HPDE6-E6E7 (cell line): ENCODE measurements at regions not wholly inside any gene's neighbourhood (a gene's known extent, or its start where the extent isn't known, plus 50 kb on each side); places are given as distances from the start of the nearest gene placed in this dataset.
A peak's percentile ranks its signal among the peaks of the same experiment; 100 is the strongest.
"Not testable (repeated sequence)": the region's sequence is repeated elsewhere in the genome, so short reads cannot be mapped to it uniquely, and the experiment has no call there.

Experiments
- DNase-seq: peaks from one replicate; pipeline ENCODE4 v3.0.0; 2011; ENCODE audit warnings: missing footprints; ENCODE audit errors: extremely low spot score

DNA sequence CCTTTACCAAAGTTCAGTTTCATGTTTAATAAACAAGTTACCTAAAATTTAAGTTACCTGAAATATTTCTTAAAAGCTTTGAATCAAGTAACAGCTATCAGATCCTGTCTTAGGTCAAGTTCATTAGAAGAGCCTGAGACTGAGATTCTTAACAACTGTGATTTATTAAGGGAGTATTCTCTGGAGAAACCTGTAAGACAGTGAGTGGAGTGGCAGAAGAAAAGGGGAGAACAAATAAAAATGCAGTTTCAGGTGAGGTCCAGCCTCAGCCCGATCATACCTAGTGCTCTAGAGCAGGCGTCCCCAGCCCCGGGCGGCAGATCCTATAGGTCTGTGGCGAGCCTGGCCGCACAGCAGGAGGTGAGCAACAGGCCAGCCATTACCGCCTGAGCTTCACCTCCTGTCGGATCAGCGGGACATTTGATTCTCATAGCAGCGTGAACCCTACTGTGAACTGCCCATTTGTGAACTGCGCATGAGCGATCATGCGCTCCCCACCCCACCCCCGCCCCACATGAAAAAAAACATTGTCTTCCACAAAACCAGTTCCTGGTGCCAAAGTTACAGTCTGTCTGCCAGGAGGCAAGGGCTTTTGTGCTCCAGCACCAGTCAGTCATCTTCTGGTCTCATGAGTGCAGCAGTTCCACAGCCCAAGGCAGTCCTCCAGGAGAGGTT is 59.2 kb upstream of the ADGRB3 start:
- DNase-seq, result no peak

DNA sequence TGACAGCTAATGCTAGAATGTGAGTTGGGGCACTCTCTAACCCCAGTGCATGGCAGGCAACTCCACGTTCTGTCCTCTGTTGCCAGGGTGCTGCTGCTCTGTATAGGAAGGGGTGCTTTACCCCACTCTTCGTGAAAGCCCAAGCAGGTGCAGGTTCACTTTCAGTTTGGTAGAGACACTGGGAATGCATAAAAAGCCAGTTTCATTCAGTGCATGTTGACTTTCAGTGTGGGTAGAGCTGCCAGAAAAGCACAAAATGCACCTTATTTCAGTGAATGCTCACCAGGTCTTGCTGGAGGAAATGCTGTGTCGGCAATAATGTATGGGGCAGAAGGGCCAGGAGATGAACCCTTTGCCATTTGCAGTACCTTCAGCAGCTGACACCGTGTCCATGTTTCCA is 62.1 kb upstream of the ADGRB3 start:
- DNase-seq, result no peak

DNA sequence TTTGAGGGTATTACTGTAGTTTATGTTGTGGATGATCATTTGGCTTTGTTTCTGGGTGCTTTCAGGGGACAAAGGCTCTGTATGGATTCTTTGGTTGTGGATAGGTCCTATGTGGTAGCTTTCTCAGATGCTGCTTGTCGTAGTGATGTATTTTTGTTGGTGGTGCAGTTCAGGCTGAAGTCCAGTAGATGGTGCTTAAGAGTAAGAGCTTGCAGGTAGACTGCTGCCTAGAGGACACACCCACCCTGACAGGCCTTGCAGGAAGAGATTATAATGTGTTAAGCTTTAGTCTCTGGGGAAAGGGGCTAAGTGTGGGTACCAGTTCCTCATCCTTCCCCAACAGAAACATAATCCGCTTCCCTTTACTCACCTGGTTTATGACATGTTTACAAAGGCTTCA is 62.6 kb upstream of the ADGRB3 start:
- peak; percentile 52 for DNase-seq

DNA sequence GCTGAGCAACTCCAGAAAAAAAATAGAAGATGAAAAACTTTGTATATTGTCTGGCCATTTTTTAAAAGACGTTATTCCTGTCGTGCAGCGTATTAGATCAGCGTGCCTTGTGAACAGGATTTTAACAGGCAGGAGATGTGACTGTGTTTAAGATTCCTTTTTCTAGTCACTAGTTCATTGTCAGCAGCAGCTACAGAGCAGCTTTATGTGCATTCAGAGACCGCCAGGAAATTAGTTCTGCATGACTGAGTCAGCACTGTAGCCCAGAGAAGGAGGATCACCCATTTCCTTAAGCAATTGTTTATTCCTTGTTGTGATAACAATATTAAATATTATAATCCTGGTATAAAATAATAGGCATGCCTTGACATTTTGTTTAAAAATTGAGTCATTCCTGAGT is 75.4 kb upstream of the ADGRB3 start:
- DNase-seq, result peak; percentile 3

DNA sequence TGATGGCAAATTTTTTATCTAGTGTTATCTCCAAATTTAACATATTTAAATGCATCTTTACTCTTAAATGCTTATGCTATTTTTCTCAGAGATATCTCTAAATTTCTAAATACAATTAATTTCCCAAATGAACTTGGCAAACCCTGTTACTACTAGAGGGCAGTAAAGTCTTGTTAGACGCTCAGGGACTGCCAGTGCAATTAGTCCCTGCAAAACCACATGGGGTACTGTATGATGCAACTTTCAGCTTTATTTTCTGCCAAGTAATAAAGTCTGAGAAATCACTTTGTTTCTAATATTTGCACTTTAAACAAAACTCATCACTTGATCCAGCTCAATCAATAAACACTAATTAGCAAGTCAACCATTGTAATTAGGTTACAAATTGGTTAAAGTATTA is 76.0 kb upstream of the ADGRB3 start:
- no peak for DNase-seq

DNA sequence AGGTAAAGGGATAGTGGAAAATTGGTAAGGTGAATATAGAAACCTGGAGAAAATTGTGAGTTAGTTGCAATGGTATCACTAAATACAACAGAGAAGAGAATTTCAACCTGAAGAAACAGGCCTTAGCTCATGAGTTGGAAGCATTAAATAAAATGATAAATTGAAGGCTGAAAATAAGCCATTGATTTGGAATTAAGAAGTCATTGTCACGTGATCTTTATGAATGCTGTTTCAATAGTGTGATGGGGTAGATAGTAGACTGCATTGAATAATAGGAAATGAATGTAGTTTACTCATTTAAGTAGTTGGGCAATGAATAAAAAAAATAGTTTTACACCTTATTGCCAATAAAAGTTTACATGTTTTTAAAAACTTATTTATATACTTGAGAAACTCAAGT is 88.5 kb upstream of the ADGRB3 start:
- DNase-seq, result no peak

DNA sequence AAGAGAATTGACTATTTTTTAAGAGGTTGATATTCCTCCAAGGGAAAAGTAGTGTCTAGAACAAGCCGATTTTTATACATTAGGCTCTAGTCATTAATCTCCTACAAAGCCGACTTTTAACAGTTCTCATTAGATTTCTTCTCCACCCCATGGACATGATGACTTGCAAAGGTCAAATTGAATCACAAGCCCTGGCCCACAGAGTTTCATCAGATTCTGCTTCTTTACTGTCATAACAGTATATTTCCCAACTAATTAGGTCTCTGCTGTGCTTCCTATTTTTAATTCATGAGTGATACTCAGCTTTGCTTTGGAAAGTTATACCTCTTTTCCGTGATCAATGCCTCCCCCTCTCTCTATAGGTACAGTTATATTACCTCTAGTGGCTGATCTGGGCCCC is 90.6 kb upstream of the ADGRB3 start:
- no peak for DNase-seq

DNA sequence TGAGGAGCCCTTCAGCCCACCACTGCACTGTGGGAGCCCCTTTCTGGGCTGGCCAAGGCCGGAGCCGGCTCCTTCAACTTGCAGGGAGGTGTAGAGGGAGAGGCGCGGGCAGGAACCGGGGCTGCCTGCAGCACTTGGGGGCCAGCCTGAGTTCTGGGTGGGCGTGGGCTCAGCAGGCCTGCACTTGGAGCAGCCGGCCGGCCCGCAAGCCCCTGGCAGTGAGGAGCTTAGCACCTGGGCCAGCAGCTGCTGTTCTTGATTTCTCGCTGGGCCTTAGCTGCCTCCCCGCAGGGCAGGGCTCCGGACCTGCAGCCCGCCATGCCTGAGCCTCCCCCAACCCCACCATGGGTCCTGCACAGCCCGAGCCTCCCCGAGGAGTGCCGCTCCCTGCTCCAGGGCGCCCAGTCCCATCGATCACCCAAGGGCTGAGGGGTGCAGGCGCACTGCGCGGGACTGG is 101.7 kb upstream of the ADGRB3 start:
- DNase-seq, result no peak

DNA sequence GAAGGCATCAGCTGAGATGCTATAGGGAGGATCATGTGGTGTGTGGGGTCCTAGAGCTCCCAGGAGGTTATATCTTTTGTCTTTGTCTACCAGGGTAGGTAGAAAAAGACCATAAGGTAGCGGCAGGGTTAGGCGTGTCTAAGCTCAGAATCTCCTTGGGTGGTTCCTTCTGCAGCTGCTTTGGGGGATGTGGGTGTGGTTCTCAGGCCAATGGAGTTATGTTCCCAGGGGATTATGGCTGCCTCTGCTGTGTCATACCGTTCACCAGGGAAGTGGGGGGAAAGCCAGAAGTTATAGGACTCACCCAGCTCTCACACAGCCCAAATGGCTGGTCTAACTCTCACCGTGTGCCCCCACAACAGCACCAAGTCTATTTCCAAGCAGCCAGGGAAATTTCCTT is 107.4 kb upstream of the ADGRB3 start:
- no peak for DNase-seq

DNA sequence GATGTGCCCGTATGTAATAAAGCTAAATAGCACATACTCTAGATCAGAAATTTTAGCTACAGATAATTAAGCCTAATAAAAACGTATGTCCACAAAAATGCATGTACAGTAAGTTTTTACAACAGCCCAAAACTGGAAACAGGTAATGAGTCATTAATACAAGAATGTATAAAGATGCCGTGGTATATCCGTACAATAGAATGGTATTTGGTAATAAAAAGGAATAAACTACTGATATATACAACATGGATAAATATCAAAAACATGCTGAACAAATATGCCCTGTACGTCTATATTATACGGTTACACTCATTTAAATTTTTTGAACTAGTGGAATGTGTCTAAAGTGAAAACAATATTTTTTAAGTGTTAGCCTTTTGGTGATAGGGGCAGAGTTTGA is 128.2 kb upstream of the ADGRB3 start:
- DNase-seq, result no peak

DNA sequence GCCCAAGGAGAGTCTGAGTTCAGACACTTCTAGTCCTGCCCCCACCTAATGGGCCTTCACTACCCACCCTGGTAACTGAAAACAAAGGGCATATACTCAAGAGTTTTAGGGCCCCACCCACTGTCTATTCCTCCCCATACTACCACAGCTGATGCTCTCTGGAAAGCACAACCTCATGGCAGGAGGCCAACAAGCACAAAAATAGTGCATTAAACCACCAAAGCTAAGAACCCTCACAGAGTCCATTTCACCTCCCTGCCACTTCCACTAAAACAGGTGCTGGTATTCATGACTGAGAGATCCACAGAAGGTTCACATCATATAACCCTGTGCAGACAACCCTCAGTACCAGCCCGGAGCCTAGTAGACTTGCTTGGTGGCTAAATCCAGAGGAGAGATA is 132.1 kb upstream of the ADGRB3 start:
- no peak for DNase-seq

DNA sequence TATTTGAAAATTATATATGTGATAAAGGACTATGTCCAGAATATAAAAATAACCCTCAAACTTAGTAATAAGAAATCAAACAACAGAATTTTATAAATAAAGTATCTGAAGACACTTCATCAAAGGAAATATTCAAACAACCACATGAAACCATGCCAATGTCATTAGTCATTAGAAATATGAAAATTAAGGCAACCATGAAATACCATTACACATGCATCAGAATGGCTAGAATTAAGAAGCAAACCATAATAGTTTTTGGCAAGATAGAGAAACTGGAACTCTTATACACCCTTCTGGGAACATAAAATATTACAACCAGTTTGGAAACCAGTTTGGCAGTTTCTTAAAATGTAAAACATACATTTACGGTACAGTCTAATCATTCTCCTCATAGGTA is 137.2 kb upstream of the ADGRB3 start:
- DNase-seq, result no peak

DNA sequence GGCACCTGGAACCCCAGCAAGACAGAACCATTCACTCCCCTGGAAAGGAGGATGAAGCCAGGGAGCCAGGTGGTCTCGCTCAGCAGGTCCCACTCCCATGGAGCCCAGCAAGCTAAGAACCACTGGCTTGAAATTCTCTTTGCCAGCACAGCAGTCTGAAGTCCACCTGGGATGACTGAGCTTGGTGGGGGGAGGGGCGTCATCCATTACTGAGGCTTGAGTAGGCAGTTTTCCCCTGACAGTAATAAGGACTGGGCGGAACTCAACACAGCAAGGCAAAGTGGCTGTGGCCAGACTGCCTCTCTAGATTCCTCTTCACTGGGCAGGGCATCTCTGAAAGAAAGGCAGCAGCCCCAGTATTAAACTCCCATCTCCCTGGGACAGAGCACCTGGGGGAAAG is 140.2 kb upstream of the ADGRB3 start:
- not testable (repeated sequence) for DNase-seq

DNA sequence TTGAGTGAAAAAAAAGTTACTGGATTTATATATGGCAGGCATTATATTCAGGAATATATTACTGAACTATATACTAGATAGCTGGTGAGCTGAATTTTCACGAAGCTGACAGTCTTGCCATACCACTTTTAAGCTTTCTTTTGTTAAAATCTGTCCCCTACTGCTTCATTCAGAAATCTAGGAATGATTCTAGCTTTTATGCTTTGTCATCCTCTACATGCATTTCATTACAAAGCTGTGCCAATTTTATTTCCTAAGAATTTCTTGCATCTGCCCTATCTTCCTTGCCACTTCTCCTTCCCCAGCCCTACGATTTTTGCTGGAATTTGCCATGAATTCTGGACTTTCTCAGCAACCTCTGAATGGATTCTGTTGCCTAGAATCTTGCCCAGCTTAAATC is 158.5 kb upstream of the ADGRB3 start:
- no peak for DNase-seq

DNA sequence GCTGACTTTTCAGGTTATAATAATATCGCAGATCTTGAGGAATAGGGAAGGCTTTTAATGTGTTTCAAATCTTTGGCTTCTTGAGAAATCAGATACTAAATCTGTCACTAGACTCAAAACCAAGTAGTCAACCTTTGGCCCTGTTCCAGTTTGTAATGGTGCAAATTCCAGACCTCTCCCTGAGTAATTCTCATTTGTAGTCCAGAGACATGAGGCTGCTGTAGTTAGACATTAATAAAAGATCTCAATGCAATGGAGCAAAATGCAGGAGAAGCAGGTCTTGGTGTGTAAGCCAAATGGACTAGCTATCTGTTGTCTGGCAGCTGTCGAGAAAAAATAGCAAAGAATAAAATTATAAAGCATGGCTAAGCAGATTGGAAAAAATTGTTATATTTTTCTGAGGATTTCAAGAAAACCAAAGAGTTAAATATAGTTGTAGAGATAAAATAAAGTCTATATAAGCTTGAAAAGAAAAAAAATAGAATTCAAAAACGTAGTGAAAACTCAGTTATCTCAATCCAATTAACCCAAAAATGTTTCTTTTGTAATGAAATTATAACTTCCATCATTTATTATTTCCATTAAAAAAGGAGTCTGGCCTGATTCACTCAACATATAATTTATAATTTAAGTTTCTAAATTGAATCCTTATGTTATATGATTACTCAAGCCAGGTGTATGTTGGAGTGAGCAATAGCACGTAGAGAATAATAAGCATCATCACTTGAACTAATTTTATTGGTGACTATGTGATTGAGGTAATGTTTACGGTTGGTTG is 161.5 kb upstream of the ADGRB3 start:
- DNase-seq, result no peak

DNA sequence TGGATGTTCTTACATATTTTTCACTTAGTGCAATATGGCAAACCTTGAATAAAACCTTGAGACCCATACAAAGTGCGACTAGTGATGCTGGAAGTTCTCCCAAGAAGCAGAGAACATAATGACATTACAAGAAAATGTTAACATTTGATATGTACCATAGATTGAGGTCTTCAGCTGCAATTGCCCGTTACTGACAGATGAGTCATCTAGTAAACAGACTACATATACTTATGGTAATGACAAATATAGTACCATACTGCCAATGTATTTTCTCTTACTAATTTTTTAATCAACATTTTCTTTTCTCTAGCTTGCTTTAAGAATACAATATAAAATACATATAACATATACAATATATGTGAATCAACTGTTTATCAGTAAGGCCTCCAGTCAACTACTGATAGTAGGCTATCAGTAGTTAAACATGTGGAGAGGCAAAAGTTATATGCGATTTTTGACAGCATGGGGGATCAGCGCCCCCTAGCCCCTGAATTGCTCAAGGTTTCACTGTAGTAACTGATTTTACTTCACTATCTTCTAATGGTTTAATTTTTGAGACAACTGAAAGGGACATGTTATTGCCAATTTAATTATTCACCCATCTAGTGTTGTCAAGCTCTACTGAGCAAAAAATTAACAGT is 166.7 kb upstream of the ADGRB3 start:
- DNase-seq, result no peak

DNA sequence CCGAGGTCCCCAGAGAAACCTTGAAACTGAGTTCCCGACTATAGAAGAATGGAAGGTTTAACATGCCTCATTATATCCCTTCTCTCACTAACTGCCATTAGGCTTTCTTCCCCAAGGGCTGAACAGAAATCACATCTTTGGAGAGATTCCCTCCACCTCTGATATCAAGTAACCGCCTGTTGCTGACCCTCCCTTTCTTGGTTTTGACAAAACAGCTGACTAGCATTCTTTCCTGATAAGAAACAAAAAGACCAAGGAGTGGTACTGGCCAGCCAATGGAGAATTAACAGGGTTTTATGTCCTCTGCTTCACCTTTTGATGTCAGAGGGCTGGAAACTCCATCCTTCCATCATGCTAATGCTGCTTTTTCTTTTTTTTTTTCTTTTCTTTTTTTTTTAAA is 176.6 kb upstream of the ADGRB3 start:
- no peak for DNase-seq

DNA sequence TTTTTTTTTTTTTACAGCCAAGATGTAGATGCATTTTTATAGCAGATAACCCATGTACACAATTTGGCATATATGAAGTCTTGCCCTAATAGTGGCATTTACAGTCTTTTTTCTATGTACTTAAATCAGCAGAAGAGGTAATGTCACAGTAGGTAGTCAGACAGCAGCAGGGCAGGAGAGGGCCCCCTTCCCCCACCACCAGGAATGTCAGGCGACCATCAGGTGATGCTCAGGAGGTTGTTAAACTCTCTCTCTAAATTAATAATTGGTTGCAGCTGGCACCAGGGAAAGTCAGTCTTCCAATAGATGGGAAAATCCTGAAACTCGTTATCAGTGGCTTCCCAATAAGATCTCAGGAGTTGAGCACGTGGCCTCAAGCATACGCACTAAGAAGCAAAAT is 188.0 kb upstream of the ADGRB3 start:
- DNase-seq, result no peak

DNA sequence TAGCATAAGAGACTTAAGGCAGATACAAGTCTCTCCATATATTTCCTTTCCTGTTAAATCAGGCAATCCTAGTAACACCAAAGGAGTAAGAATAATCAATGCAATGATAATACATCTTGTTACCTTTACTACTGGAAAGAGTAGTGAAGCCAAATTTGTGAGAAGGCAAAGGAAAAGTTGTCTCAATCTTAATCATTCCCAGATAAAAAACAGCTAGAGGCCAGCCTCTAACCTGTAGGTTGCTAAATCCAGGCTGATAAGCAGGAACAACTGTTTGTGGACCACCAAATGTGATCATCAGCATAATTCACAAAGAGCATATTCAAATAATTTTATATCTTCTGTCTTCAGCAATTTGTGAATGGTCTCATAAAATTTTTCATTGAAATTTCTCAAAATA is 189.2 kb upstream of the ADGRB3 start:
- no peak for DNase-seq

DNA sequence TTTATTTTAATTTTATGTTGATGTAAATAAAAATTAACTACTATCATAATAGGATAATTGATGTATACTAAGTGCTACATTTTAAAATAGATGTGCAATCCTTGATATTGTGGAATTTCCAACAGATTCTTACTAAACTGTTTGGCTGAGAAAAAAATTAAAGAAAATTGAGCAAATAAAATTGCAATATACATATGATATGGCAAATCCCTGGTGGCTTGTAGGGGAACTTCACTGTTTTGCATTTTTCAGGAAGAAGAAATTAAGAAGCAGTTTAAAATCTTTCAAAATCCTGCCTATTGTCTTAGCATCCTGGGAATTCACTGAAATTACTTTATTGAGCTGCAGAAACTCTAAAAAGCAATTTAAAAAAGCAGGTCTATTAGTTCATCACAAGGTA is 191.4 kb upstream of the ADGRB3 start:
- no peak for DNase-seq

DNA sequence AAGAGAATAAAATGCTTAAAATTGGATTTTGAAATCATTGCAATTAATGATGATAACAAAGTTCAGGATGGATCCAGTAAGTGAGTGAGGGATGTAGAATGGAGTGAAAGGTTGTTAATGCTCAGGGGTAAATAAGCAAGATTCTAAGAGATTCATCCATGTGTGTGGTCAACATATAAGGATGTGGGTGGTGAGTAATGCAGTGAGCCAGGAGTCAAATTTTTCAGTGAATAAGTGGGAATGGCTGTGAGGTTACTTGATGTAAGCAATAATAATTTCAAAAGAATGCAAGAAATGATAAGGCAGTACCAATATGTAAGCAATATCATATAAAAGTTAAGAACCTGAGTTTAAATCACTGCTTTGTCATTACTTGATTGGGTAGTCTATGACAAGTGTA is 207.5 kb upstream of the ADGRB3 start:
- DNase-seq, result no peak

DNA sequence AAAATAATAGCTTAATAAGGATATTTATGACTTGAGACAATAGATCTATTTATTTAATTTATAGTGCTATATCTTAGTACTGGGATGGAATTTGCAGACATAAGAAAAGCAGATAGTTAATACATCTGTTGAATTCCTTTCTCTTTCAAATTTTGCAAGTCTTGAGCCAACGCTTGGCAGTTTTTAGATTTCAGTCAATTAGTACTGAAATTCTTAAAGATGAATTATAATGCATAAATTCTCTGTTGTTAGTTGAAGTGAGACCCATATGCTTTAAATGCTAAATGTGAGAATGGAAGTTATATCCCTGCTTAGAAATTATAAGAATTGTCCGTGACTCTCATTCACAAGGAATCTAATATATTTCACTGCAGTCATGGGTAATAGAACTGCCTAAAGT is 225.1 kb upstream of the ADGRB3 start:
- DNase-seq, result no peak

DNA sequence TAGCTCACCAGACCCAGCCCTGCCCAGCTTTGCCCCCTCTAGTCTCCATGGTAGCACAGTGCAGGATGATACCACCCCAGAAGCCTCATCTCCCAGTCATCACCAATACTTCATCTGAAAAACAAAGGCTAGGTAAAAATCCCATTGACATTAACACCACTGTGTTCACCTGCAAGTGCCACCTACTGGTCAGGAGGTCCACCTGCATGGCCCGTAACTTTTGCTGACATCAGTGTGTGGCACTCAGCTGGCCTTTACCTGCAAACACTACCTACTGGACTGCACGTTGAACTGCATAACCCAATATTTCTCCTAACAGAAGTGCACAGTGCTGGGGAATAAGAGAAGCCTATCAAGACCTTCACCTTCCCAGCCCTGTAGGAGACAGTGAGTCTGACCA is 234.7 kb upstream of the ADGRB3 start:
- DNase-seq, result no peak
